GM10266 (cell line): ENCODE measurements at regions not wholly inside any gene's neighbourhood (a gene's known extent, or its start where the extent isn't known, plus 50 kb on each side); places are given as distances from the start of the nearest gene placed in this dataset.

Experiments
- DNase-seq: peaks from one replicate; pipeline ENCODE4 v3.0.0; 2012; ENCODE audit errors: extremely low spot score
- CTCF ChIP-seq: IDR thresholded peaks from 2 replicates; pipeline ENCODE4 v1.5.1; 2012; ENCODE audit warnings: mild to moderate bottlenecking, low read depth; ENCODE audit not compliant: control insufficient read depth, insufficient read depth; ENCODE audit errors: missing control alignments

- no peak for TF ChIP-seq CTCF
- no peak for DNase-seq
These were observed 564.3 kb downstream of the GATA3 start for GRCh38 chr10:8618834-8619233.

- no peak for TF ChIP-seq CTCF
- DNase-seq, result no peak
These were observed 573.9 kb downstream of the GATA3 start for GRCh38 chr10:8628351-8628750.

- no peak for DNase-seq
- no peak for TF ChIP-seq CTCF
These were observed 579.4 kb downstream of the GATA3 start for GRCh38 chr10:8633909-8634308.

GRCh38 chr10:8636371-8636770, 581.9 kb downstream of the GATA3 start:
- DNase-seq, result no peak
- no peak for TF ChIP-seq CTCF

GRCh38 chr10:8637640-8638039, 583.2 kb downstream of the GATA3 start:
- TF ChIP-seq CTCF, result no peak

GRCh38 chr10:8638088-8638672, 583.7 kb downstream of the GATA3 start:
- no peak for DNase-seq
- no peak for TF ChIP-seq CTCF

More at GRCh38 chr10:8637640-8638039, 583.2 kb downstream of the GATA3 start:
- no peak for DNase-seq

GRCh38 chr10:8639486-8640185, 585.1 kb downstream of the GATA3 start:
- no peak for DNase-seq
- no peak for TF ChIP-seq CTCF
